Muscle layer of duodenum (tissue), 2 donors: ENCODE measurements at regions not wholly inside any gene's neighbourhood (a gene's known extent, or its start where the extent isn't known, plus 50 kb on each side); places are given as distances from the start of the nearest gene placed in this dataset.

Experiments used
- H3K27ac ChIP-seq: one replicate; pipeline ENCODE4 v1.7.0; 2013; ENCODE audit warnings: mild to moderate bottlenecking, low read length
- H3K27me3 ChIP-seq: one replicate; pipeline ENCODE4 v1.7.0; 2013; ENCODE audit warnings: low read depth, mild to moderate bottlenecking, control low read depth, low read length
- H3K36me3 ChIP-seq, 2 donors: one replicate each; pipeline ENCODE4 v1.7.0; 2013; ENCODE audit warnings: low read length in 2 of 2, control low read depth in 1 of 2, mild to moderate bottlenecking in 1 of 2; ENCODE audit not compliant: insufficient read depth in 2 of 2, control insufficient read depth in 1 of 2
- H3K4me1 ChIP-seq, 2 donors: one replicate each; pipeline ENCODE4 v1.7.0; 2013; ENCODE audit warnings: low read length in 2 of 2, mild to moderate bottlenecking in 2 of 2, control low read depth in 1 of 2, moderate library complexity in 1 of 2; ENCODE audit not compliant: insufficient read depth in 2 of 2, control insufficient read depth in 1 of 2
- H3K4me3 ChIP-seq, 2 donors: one replicate each; pipeline ENCODE4 v1.7.0; 2013; ENCODE audit warnings: low read length in 2 of 2, low read depth in 1 of 2, mild to moderate bottlenecking in 1 of 2
- H3K9me3 ChIP-seq, 2 donors: one replicate each; pipeline ENCODE4 v1.7.0; 2013; ENCODE audit warnings: low read length in 2 of 2, control low read depth in 1 of 2, mild to moderate bottlenecking in 1 of 2; ENCODE audit not compliant: control insufficient read depth in 1 of 2
- donor health status: healthy.

DNA sequence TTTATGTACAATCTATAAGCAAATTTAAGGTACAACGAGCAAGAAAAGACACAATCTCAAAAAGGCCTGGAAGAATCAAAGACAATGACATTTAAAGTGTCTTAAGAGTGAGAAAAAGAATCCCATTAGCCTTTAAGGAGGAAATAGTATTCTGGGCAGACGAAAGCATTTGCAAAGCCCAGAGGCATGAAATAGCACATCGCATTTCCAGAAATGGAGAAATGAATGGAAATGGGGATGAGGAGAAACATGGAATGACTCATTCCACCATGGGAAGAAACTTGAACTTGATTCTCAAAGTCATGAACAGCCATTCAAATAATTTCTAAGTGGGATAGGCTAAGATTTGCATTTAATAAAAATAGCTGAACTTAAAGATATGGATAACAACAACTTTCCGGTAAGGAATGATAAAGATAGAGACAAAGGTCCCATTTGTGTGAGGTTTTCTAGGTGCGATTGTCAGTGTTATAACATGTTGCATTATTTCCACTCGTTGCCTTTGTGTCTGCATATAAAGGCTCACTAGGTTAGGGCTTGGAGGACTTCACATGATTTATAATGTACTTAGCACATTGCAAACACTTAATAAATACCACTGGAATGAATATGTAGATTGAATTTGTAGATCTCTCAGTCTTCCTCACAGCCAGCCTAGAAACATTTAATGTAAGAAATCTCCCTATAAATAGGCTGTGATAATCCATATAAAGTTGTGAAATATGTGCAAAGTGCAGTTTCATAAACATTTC, 310.3 kb upstream of the KLF6 start:
- Histone ChIP-seq H3K4me3 (no peak overlapping the region), H3K27ac (no peak overlapping the region), H3K9me3 (no peaks in the 10 kb centered on the region), H3K27me3 (no peaks in the 10 kb centered on the region), H3K4me1 (no peaks in the 10 kb centered on the region), H3K36me3 (no peaks in the 10 kb centered on the region)

DNA sequence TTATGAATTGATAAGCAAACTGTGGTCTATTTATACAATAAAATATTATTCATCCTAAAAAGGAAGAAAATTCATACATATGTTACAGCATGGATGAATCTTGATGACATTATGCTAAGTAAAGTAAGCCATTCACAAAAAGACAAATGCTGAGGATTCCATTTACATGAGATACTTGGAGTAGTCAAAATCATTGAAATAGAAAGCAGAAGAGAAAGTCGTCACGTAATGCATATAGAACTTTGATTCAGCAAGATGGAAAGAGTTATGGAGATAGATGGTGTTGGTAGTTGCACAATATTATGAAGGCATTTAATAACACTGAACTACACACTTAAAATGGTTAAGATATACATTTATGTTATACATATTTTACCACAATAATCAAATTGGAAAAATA, 309.7 kb upstream of the KLF6 start:
- Histone ChIP-seq H3K27ac (no peak overlapping the region), H3K9me3 (no peaks in the 10 kb centered on the region), H3K4me1 (no peaks in the 10 kb centered on the region), H3K36me3 (no peaks in the 10 kb centered on the region), H3K4me3 (no peak overlapping the region), H3K27me3 (no peaks in the 10 kb centered on the region)

DNA sequence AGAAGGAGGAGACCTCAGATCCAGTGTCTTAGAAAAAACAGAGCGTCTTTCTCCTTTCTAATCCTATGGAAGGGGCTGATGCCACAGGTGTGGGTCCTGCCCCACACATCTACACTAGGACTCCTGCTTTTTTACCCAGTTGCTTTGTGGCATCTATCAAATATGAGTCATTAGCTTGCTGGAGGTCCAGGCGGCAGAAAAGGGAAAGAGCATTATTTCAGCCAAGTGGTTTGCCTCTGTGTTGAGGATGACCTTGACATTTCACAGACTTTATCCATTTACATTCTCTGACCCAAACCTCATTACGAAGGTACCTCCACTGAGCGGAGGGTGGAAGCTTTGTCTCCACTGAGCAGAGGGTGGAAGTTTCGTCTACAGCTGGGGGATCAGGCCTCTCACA, 308.4 kb upstream of the KLF6 start:
- H3K4me3 ChIP-seq, result no peak overlapping the region

DNA sequence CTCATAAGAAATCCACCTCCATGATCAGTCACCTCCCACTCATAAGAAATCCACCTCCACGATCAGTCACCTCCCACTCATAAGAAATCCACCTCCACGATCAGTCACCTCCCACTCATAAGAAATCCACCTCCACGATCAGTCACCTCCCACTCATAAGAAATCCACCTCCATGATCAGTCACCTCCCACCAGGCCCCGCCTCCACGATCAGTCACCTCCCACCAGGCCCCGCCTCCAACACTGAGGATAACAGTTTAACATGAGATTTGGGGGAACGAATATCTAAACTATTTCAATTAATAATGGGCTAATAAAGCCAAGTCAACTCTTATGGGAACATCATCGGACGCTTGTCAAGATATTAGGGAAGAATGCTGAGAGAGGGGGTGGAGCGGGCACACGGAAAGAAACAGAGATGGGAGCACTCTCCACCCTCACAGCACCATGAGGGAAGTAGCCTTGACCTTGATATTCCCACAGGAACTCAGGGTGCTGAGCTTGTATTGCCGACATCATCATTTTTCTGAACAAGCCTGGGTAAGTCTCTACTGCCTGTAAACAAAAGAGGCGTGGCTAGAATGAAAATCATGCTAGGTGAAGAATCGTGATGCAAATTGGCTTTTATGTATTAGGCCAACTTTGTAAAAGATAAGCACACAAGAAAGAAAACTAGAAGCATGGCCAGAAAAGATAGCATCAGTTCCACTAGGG, 303.5 kb upstream of the KLF6 start:
- no peak overlapping the region for H3K27ac ChIP-seq
- H3K4me1 ChIP-seq, result peaks cover 0 to 8% of the 10 kb centered on the region in 2 donors
- H3K27me3 ChIP-seq, result no peaks in the 10 kb centered on the region
- H3K9me3 ChIP-seq, result no peaks in the 10 kb centered on the region
- no peak overlapping the region for H3K4me3 ChIP-seq
- no peaks in the 10 kb centered on the region for H3K36me3 ChIP-seq

More for the DNA sequence above, 308.4 kb upstream of the KLF6 start:
- Histone ChIP-seq H3K9me3 (no peaks in the 10 kb centered on the region), H3K27me3 (no peaks in the 10 kb centered on the region), H3K4me1 (no peaks in the 10 kb centered on the region), H3K27ac (no peak overlapping the region), H3K36me3 (no peaks in the 10 kb centered on the region)

DNA sequence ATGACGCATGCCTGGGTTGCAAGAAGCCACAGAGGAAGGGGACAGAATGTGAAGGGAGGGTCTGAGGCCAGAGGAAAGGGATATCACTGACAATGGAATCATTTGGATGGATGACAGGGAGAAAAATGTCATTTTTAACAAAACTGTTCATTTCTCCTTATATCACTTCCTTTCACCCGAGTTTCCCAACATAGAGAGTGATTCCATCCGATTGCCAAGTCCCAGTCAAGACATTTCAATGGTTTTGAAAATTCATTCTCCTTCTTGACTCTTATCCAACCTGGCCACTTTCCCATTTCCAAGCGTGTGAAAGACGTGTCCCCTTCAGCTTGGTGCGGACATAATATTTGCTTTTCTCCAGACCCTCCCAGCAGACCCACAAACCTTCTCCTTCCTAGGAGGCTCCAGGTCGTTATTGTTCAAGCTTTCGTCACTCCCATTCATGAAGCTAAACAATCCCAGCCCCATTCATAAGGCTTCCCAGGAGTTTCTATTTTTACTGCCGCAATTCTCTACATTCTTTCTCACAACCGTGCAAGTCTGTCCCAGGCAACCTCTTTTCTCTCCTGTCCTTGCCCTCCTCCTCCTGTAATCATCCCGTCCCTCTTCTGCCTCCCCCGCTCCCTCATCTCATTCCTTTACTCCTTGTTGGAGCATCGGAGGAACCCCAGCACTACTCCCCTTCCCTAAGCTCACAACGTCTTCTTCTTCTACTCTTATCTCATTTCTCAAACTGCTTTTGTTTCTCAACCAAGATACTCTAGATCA, 301.3 kb upstream of the KLF6 start:
- peaks cover 0 to 15% of the 10 kb centered on the region in 2 donors for H3K4me1 ChIP-seq
- H3K27ac ChIP-seq, result no peak overlapping the region
- H3K4me3 ChIP-seq, result no peak overlapping the region
- H3K27me3 ChIP-seq, result no peaks in the 10 kb centered on the region
- no peaks in the 10 kb centered on the region for H3K36me3 ChIP-seq
- no peaks in the 10 kb centered on the region for H3K9me3 ChIP-seq

DNA sequence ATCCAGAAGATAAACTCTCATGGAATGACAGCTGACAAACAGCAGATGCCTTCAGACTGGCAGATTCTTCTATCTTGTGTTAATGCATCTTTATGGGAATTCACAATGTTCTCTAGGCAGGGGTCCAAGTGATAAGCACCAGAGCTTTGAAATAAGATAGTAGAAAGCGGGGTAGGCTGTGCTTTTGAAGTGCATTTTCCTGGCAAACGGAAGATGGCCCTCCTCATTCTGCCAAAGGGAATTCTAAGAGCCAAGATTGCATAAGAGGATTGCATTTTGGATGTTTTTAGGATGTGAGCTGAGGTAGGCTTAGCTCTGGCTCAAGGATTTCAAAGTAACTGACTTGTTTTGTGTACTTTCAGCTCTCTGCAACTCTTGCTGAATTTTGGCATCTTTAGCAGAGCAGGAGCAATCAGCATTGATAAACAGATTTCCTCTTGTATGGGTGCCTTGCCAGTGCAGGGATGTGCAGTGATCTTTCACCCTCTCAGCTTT, 298.5 kb upstream of the KLF6 start:
- no peaks in the 10 kb centered on the region for H3K9me3 ChIP-seq
- no peaks in the 10 kb centered on the region for H3K36me3 ChIP-seq
- H3K4me1 ChIP-seq, result peaks cover 0 to 15% of the 10 kb centered on the region in 2 donors
- no peak overlapping the region for H3K4me3 ChIP-seq
- no peaks in the 10 kb centered on the region for H3K27me3 ChIP-seq
- no peak overlapping the region for H3K27ac ChIP-seq

DNA sequence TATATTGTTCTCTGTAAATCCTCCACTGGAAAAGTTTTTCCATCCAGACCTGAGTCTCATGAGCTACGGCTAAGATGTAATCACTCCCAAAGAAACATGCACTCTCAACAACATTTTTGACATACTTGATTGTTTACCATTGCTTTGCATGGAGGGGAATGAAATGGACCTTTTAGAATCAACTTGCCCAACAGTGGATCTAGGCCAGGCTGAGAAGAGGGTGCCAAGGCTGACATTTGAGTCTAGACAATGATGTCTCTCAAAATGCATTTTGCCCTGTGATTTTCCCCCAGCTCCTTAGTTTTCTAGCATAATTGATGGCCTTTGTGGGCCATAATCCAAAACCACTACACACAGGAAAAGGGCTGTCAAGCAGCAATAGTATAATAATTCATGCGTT, 297.9 kb upstream of the KLF6 start:
- Histone ChIP-seq H3K9me3 (no peaks in the 10 kb centered on the region), H3K4me1 (peaks cover 0 to 15% of the 10 kb centered on the region in 2 donors), H3K27me3 (no peaks in the 10 kb centered on the region), H3K36me3 (no peaks in the 10 kb centered on the region), H3K4me3 (no peak overlapping the region), H3K27ac (no peak overlapping the region)

DNA sequence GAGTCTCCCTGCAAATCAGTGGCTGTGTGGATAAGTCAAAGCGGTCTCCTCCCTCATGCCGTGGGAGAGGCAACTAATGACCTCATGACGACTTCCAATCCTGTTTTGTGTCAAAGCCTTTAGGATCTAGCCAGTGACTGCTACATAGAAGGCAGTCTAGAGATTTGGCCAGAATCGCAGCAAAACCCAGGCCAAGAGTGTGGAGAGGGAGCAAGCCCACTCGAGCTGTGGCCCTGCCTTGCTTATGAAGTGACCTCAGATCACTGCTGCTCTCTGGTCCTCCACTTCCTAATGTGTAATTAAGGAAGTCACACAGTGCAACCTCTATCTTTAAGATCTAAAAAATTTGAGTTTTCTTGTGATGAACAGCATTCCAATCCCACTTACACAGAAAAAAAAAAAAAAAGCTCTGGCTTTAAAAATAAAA, 296.7 kb upstream of the KLF6 start:
- no peak overlapping the region for H3K27ac ChIP-seq

DNA sequence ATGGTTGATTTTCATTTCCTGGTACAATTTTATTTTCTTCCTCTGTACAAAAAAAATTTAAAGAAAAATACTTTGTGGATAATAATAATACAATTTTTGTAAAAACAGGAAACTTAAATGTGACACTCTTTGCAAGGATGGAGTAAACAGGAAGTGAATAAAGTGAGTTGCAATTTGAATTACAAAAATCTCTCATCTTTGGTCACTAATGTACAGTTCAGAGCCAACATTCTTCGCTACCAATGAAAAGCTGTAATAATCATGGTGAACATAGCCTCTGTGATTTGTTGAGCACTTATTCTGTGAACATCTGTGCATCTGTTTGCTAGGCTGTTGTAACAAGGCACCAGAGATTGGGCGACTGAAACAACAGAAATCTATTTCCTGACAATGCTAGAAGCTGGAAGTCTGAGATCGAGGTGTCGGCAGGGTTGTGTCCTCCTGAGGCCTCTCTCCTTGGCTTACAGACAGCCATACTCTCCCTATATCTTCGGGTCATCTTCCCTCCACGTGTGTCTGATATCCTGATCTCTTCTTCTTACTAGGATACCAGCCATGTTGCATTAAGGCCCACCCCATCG, 295.3 kb upstream of the KLF6 start:
- H3K27me3 ChIP-seq, result no peaks in the 10 kb centered on the region
- H3K9me3 ChIP-seq, result no peaks in the 10 kb centered on the region
- no peak overlapping the region for H3K4me3 ChIP-seq
- no peak overlapping the region for H3K27ac ChIP-seq
- no peaks in the 10 kb centered on the region for H3K36me3 ChIP-seq
- peaks cover 0 to 11% of the 10 kb centered on the region in 2 donors for H3K4me1 ChIP-seq

More for the DNA sequence above, 296.7 kb upstream of the KLF6 start:
- no peaks in the 10 kb centered on the region for H3K27me3 ChIP-seq
- no peaks in the 10 kb centered on the region for H3K9me3 ChIP-seq
- H3K4me1 ChIP-seq, result peaks cover 0 to 15% of the 10 kb centered on the region in 2 donors
- no peak overlapping the region for H3K4me3 ChIP-seq
- H3K36me3 ChIP-seq, result no peaks in the 10 kb centered on the region

DNA sequence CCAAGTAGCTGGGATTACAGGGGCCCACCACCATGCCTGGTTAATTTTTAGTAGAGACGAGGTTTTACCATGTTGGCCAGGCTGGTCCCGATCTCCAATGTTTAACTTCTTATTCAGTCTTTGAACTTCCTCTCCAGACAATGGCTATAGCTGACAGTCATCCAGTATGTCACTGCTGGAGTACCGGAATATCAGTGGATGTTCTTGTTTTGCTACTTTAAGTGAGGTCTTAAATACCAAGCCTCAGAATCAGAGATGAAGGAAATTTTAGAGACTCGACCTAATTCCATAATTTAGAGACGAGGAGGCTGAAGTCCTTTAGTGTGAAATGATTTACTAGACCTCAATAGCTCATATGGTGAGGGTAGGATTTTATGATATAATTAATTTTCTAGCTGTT, 294.8 kb upstream of the KLF6 start:
- no peaks in the 10 kb centered on the region for H3K9me3 ChIP-seq
- no peaks in the 10 kb centered on the region for H3K36me3 ChIP-seq
- no peak overlapping the region for H3K27ac ChIP-seq
- peaks cover 0 to 11% of the 10 kb centered on the region in 2 donors for H3K4me1 ChIP-seq
- H3K4me3 ChIP-seq, result no peak overlapping the region
- no peaks in the 10 kb centered on the region for H3K27me3 ChIP-seq

DNA sequence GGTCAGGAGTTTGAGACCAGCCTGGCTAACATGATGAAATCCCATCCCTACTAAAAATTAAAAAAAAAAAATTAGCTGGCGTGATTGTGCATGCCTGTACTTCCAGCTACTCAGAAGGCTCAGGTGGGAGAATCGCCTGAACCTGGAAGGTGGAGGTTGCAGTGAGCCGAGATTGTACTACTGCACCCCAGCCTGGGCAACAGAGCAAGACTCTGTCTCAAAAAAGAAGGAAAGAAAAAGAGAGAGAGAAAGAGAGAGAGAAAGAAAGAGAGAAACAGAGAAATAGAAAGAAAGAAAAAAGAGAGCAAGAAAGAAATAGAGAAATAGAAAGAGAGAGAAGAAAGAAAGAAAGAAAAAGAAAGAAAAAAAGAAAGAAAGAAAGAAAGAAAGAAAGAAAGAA, 292.8 kb upstream of the KLF6 start:
- no peaks in the 10 kb centered on the region for H3K9me3 ChIP-seq
- no peaks in the 10 kb centered on the region for H3K27me3 ChIP-seq
- H3K36me3 ChIP-seq, result no peaks in the 10 kb centered on the region
- H3K27ac ChIP-seq, result no peak overlapping the region
- peaks cover 0 to 4% of the 10 kb centered on the region in 2 donors for H3K4me1 ChIP-seq
- no peak overlapping the region for H3K4me3 ChIP-seq
